HG02623 (cell line): ENCODE measurements at regions not wholly inside any gene's neighbourhood (a gene's known extent, or its start where the extent isn't known, plus 50 kb on each side); places are given as distances from the start of the nearest gene placed in this dataset.

Experiments used
- ATAC-seq: cut with Tn5 transposase; IDR thresholded peaks from one replicate; pipeline ENCODE4 v1.9.1; 2021; ENCODE audit warnings: moderate library complexity; ENCODE audit not compliant: unreplicated experiment

GRCh38 chr3:81938681-81939080, 177.2 kb upstream of the GBE1 start:
- ATAC-seq = no peak

- no peak for ATAC-seq
These were observed 175.4 kb upstream of the GBE1 start for GRCh38 chr3:81936817-81937216.

GRCh38 chr3:81932681-81933080, 171.2 kb upstream of the GBE1 start:
- ATAC-seq = no peak

- no peak for ATAC-seq
These were observed 170.1 kb upstream of the GBE1 start for GRCh38 chr3:81931265-81932251.

GRCh38 chr3:81929697-81930096, 168.3 kb upstream of the GBE1 start:
- ATAC-seq = no peak

GRCh38 chr3:81927811-81928210, 166.4 kb upstream of the GBE1 start:
- no peak for ATAC-seq

- no peak for ATAC-seq
These were observed 163.9 kb upstream of the GBE1 start for GRCh38 chr3:81925385-81925784.

- ATAC-seq = no peak
These were observed 161.6 kb upstream of the GBE1 start for GRCh38 chr3:81923038-81923437.

GRCh38 chr3:81922404-81922803, 161.0 kb upstream of the GBE1 start:
- ATAC-seq = no peak

GRCh38 chr3:81920816-81921215, 159.4 kb upstream of the GBE1 start:
- ATAC-seq = no peak

GRCh38 chr3:81916890-81917289, 155.4 kb upstream of the GBE1 start:
- ATAC-seq = no peak

- no peak for ATAC-seq
These were observed 152.6 kb upstream of the GBE1 start for GRCh38 chr3:81913886-81914663.

- no peak for ATAC-seq
These were observed 149.8 kb upstream of the GBE1 start for GRCh38 chr3:81911221-81911620.

- ATAC-seq = no peak
These were observed 148.9 kb upstream of the GBE1 start for GRCh38 chr3:81910244-81910852.

GRCh38 chr3:81909796-81910195, 148.4 kb upstream of the GBE1 start:
- ATAC-seq = no peak

GRCh38 chr3:81908561-81908960, 147.1 kb upstream of the GBE1 start:
- no peak for ATAC-seq

- no peak for ATAC-seq
These were observed 136.9 kb upstream of the GBE1 start for GRCh38 chr3:81898336-81898735.

GRCh38 chr3:81894598-81894997, 133.2 kb upstream of the GBE1 start:
- ATAC-seq = no peak

GRCh38 chr3:81891055-81891895, 129.8 kb upstream of the GBE1 start:
- ATAC-seq = no peak

- no peak for ATAC-seq
These were observed 127.6 kb upstream of the GBE1 start for GRCh38 chr3:81888914-81889557.
